CD4-positive, alpha-beta T cell treated with Interleukin-4 for 1 hour (primary cell): ENCODE measurements at regions not wholly inside any gene's neighbourhood (a gene's known extent, or its start where the extent isn't known, plus 50 kb on each side); places are given as distances from the start of the nearest gene placed in this dataset.

Source experiments
- DNase-seq, 2 donors: peaks; one replicate each; pipeline ENCODE4 v3.0.0-alpha.2; 2020 to 2022

DNA sequence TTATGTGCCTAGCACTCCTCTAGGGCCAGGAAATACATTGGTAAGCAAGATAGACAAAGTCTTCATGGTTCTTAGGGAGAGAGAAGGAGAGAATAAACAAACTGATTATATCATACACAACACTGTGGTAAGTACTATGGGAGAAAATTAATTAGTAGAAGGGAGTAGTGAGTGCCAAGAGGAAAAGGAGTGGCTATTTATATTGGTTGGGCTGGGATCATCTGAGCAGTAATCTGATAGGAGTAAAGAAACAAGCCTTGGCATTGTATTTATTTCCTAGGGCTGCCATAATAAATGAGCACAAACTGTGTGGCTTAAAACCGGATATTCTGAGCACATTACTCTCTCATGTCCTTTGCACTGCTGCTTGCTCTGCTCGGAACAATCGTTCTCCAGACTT lies 158.1 kb upstream of the PHF14 start:
- no peak for DNase-seq

DNA sequence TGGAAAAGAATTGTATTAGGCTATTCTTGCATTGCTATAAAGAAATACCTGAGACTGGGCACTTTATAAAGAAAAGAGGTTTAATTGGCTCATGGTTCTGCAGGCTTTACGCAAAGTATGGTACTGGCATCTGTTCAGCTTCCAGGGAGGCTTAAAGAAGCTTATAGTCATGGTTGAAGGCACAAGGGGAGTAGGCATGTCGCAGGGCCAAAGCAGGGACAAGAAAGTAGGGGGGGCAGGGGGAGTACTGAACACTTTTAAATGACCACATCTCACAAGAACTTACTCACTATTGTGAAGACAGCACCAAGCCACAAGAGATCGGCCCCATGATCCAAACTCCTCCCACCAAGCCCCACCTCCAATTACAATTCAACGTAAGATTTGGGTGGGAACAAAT lies 152.5 kb upstream of the PHF14 start:
- DNase-seq = no peak

DNA sequence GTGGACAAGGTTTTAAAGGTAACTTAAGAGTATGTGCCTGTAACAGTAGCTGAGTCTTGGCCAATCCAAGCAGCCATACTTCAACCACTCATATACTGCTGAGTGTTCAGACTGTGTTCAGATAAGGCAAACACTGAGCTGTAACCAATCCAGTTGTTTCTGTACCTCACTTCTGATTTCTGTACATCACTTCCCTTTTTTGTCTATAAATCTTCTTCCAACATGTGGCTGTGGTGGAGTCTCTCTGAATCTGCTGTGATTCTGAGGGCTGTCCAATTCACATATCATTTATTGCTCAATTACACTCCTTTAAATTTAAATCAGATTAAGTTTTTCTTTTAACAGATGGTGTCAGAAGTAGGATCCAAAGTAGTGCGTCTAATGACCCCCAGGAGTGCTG lies 149.5 kb upstream of the PHF14 start:
- DNase-seq = no peak

DNA sequence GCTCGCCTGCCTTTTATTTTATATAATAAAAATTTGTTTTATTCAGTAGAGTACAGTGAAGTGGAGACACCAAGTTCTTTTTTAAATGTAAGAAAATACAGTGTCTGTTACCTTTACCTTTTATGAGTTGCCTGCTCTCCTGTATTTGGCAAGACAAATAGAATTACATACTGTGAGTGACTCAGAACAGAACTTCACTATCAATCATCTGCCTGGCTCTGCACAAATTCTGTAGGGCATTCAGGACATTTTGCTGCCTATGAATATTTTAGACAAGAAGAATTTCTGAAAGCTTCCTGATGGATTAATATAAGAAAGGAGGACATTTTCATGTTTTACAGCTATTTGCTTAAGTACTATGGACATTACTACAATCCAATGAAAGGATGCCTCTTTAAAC lies 135.4 kb upstream of the PHF14 start:
- no peak for DNase-seq

DNA sequence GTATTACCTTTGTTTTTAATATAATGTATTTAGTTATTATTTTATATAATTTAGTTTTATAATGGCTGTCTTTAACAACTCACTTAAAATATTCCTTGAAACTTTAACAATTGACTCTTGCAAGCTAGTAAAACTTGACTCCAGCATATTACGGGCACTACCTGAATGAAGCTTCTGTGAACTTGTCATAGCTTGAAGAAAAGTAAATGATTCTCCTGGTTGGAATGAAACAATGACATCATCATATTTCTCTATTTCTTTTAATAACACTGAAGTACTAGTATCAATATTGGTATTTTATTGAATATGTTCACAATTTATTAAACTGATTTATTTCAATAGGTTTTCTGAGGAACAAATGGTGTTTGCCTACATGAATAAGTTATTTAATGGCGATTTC lies 128.4 kb upstream of the PHF14 start:
- DNase-seq = no peak

DNA sequence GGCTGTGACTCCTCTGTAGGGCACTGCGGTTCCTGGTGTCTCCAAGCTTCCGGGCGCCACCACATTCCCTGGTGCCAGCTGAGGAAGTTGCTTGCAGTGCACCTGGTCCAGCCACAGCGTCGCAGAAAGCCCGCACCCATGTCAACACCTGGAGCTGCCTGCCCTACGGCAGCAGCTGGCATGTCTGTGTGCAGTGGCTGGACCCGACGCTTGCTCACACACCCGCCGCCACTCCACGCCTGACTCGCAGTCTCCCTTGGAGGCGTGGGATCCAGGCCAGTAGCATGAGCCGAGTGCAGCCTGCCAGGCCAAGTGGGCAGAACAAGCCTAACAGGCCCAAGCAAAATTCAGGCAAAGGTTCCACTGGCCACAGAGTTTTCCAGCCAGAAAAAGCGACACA lies 118.1 kb upstream of the PHF14 start:
- no peak for DNase-seq

DNA sequence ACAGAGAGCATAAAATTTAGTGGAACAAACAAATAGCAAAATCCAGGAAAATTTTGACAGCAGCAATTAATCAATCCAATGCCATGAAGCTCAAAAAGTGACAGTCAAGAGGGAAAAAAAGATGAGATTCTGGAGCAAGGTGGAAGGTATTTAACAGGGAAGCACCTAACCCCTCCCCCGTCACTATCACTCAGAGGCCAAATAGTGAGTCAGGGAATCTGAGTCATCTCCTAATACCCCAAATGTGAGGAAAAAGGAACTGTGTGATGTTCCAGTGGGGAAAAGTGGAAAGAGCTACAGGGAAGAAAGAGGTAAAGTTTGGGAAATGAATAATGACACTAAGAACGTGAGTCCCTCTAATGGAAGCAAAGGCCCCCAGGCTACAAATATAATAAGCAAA lies 113.2 kb upstream of the PHF14 start:
- DNase-seq = no peak

DNA sequence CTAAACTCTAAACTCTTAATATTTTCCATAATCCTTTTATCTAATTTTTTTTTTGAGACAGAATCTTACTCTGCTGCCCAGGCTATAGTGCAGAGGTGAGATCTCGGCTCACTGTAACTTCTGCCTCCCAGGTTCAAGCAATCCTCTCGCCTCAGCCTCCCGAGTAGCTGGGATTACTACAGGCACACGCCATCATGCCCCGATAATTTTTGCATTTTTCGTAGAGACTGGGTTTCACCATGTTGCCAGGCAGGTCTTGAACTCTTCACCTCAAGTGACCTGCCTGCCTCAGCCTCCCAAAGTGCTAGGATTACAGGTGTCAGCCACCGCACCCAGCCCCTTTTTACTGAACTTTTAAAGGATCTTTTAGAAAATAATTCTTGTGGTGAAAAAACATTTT lies 110.2 kb upstream of the PHF14 start:
- DNase-seq = no peak

DNA sequence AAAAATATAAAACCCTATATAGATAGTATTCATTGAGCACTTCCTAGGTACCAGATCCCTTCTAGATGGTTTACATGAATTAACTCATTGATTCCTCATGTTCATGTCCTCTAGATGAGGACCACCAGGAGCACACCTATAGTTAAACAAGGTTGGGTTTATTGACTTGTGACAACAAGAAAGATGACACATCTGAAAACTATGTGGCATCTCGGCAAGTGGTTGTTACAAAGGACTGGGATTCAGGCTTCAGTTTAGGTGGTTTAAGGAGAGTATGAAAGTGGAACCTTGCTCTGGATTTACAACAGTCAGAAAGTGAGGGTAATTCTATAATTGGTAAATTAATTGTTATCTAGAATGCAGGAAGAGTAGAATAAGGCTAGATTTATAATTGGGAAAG lies 99.0 kb upstream of the PHF14 start:
- DNase-seq = no peak

DNA sequence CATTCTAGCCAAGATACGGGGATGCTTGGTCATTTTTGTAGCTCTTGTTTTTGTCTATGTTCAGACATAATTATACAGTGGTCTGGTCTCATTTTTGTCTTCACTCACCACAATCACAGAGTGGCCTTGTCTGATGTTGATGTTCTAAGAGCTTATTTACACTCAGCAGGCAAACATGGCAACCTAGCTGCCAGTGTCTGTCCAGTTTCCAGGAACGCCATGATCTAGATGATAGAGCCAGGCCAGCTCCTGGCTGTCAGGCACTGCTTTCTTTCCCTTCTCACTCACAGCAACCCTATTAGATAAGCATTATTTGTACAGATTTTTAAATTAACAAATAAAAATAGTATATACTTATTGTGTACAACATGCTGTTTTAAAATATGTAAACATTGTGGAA lies 98.6 kb upstream of the PHF14 start:
- no peak for DNase-seq

DNA sequence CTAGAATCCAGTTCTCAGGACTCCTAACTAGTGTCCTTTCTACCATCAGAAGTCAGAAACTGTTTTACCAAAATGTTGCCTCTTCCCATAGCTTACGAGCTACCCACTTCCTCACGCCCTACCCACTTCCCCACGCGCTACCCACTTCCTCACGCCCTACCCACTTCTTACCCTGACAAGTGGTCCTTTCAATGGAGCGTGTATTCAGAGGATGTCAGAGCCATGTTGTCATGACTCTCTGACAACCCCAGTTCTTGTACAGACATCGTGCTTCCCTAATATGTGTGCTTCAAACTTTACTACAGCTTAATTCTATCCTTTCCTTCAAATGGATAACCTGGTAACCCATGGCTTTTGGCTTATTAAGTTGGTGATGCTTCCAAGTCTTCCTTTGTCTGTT lies 84.8 kb upstream of the PHF14 start:
- peak; percentile 28 to 29 for DNase-seq

DNA sequence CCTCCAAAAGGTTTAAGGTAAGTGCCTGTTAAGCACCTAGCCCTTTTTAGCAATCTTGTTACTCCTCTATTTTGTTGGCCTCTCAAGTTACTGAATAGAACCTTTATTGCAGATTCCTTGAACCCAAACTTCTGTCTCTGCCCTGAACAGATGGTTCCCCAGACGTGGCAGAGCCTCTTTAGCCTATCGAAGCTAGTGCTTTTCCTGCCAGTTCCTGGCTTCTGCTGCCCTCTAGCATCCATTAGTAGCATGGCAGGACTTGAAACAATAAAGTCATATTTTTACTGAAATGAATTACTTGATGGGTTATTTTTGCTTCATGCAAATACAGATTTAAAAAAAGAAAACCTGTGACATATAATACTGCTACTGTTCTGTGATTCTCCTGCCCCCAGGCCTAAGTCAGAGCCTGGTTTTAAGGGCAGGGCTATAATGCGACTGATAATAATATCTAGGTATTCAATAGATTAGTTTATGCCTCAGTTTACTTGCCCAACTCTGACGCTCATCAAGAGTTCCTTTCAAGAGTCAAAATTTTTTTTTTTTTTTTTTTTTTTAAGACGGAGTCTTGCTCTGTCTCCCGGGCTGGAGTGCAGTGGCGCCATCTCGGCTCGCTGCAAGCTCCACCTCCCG lies 84.3 kb upstream of the PHF14 start:
- peak; percentile 33 to 54 for DNase-seq

DNA sequence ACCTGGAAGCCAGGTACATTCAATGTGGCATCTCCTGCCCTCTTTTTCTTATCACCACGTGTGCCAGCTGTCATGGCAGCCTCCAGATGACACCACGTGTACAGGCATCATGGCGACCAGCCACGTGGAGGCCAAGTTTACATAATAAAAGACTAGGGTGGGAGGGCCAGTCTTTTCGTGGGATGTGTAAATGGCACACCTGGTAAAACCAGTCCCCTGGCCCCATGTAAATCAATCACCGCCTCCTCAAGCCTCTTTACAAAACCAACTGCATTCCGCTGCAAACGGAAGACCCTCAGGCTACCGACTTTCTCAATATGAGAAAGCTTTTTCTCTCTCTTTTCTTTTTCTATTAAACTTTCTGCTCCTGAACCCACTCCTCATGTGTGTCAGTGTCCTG lies 65.1 kb upstream of the PHF14 start:
- no peak for DNase-seq

DNA sequence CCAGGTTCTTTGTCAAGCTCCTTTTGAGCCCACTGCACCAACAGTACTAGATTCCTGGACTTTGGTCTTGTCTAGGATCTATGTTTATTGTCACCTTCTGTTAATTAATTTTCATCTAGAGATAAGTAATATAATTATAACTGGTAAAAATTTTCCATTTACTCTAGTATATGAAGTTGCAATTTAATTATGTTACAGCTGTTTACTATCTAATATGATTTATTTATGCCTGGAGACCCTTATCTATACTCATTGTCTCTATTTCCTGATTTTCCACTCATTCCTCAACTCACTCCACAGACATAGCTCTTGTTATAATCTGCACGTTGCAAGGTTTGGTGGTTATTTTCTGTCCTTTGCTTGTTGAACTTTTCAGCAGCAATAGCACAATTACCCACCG lies 63.2 kb upstream of the PHF14 start:
- no peak for DNase-seq

DNA sequence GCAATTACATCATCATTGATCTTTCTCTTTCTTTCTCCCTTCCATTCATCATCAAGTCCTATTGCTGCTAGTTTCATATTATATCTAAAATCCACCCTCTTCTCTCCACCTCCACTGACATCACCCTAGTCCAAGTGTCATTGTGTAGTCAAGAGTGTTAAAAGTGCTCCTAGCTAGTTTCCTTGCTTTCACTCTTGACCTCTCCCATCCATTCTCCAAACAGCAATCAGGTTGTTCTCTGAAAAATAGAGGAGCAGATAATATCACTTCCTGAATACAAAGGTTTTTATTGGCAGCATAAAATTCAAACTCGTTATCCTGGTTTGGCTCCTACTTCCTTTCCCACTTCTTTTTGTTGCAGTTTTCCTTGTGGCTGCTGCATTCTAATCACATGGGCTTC lies 61.6 kb upstream of the PHF14 start:
- no peak for DNase-seq

DNA sequence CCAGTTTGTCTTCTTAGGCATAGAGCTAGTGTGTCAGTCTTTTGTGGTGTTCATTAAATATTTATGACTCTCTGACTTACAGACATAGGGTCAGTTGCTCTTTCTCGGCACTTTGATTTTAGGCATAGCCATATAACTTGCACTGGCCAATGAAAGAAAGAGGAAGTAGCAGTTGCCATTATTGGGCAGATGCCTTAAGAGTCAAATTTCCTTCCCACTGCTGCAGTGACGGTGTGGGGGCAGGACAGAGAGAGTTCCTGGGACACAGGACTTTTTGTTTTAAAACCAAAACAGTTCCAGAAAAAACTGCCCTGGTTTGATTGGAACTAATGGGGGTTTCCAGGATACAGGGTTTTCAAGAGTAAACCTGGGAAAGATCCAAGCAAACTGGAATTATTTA lies 60.2 kb upstream of the PHF14 start:
- DNase-seq = no peak

DNA sequence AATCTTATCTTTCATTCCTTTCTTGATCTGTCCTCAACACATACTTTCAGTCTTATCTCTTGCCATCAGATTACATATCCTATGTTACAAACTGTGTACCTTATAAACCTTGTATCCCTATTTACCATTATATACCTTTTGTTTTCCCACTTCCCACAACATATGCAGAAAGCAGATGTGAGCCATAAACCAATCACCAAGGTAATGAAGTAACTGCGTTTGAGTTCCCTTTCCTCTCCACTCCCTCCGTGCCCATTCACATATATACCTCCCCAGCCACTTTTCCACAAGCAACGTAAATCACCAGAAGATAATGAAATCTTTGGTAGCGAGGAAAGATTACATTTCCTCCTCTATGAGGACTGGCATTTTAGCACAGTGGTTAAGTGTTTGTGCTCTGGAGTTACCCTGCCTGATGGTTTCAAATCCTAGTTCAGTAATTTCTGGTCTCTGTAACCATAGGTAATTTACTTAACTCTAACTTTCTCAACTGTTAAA lies 55.5 kb upstream of the PHF14 start:
- DNase-seq = no peak

DNA sequence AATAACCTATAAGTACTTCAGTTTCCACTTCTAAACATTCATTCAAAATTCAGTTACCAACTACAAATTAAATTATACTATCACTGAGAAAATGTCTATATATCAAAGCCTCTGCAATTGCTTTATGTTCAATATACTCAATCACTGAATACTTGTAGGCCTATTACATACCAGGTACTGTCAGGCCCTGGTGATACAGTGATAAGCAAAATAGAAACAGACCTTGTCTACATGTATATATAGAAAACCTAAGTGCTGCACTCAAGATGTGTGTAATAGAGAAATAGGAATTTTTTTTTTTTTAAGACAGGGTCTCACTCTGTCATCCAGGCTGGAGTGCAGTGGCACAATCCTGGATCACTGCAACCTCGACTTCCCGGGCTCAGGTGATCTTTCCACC lies 53.7 kb upstream of the PHF14 start:
- DNase-seq = no peak
